HUDEP-2 (cell line): ENCODE measurements at regions not wholly inside any gene's neighbourhood (a gene's known extent, or its start where the extent isn't known, plus 50 kb on each side); places are given as distances from the start of the nearest gene placed in this dataset.
"Not testable (repeated sequence)": the region's sequence is repeated elsewhere in the genome, so short reads cannot be mapped to it uniquely, and the experiment has no call there.

ENCODE experiments used
- DNase-seq, 76 experiments: peaks; one replicate each; lab custom pipeline; 2025; ENCODE audit not compliant: unreplicated experiment in 76 of 76; lab: John Stamatoyannopoulos, UW

- DNase-seq: no peak
Observed at GRCh38 chr13:104522235-104523072, 1456.2 kb upstream of the SLC10A2 start.

- DNase-seq: no peak
Observed at GRCh38 chr13:104510422-104510821, 1444.2 kb upstream of the SLC10A2 start.

GRCh38 chr13:104493502-104493901, 1427.3 kb upstream of the SLC10A2 start:
- not testable (repeated sequence) for DNase-seq

GRCh38 chr13:104491916-104492315, 1425.7 kb upstream of the SLC10A2 start:
- no peak for DNase-seq

GRCh38 chr13:104487006-104487405, 1420.8 kb upstream of the SLC10A2 start:
- DNase-seq: no peak

- no peak for DNase-seq
Observed at GRCh38 chr13:104485571-104485970, 1419.4 kb upstream of the SLC10A2 start.

GRCh38 chr13:104483631-104484030, 1417.4 kb upstream of the SLC10A2 start:
- no peak for DNase-seq

- no peak for DNase-seq
Observed at GRCh38 chr13:104477261-104477660, 1411.0 kb upstream of the SLC10A2 start.

GRCh38 chr13:104473936-104474335, 1407.7 kb upstream of the SLC10A2 start:
- DNase-seq: no peak

- DNase-seq: no peak
Observed at GRCh38 chr13:104466016-104466415, 1399.8 kb upstream of the SLC10A2 start.

- DNase-seq: no peak
Observed at GRCh38 chr13:104461049-104461448, 1394.8 kb upstream of the SLC10A2 start.

- no peak for DNase-seq
Observed at GRCh38 chr13:104460554-104460953, 1394.3 kb upstream of the SLC10A2 start.

- no peak for DNase-seq
Observed at GRCh38 chr13:104450006-104450405, 1383.8 kb upstream of the SLC10A2 start.

GRCh38 chr13:104447348-104447747, 1381.1 kb upstream of the SLC10A2 start:
- DNase-seq: no peak

GRCh38 chr13:104442536-104442935, 1376.3 kb upstream of the SLC10A2 start:
- DNase-seq: no peak

GRCh38 chr13:104436555-104436954, 1370.3 kb upstream of the SLC10A2 start:
- DNase-seq: no peak

- no peak for DNase-seq
Observed at GRCh38 chr13:104431895-104432294, 1365.7 kb upstream of the SLC10A2 start.

- no peak for DNase-seq
Observed at GRCh38 chr13:104426435-104426834, 1360.2 kb upstream of the SLC10A2 start.

- no peak for DNase-seq
Observed at GRCh38 chr13:104422668-104423067, 1356.5 kb upstream of the SLC10A2 start.

- DNase-seq: no peak
Observed at GRCh38 chr13:104416973-104417372, 1350.8 kb upstream of the SLC10A2 start.

GRCh38 chr13:104414771-104415170, 1348.6 kb upstream of the SLC10A2 start:
- no peak for DNase-seq

GRCh38 chr13:104414181-104414580, 1348.0 kb upstream of the SLC10A2 start:
- no peak for DNase-seq
